CD4-positive, alpha-beta T cell treated with Interleukin-10 for 1 hour (primary cell): ENCODE measurements at regions not wholly inside any gene's neighbourhood (a gene's known extent, or its start where the extent isn't known, plus 50 kb on each side); places are given as distances from the start of the nearest gene placed in this dataset.
"Not testable (repeated sequence)": the region's sequence is repeated elsewhere in the genome, so short reads cannot be mapped to it uniquely, and the experiment has no call there.

Source experiments
- DNase-seq: peaks from one replicate; pipeline ENCODE4 v3.0.0-alpha.2; 2020

DNA sequence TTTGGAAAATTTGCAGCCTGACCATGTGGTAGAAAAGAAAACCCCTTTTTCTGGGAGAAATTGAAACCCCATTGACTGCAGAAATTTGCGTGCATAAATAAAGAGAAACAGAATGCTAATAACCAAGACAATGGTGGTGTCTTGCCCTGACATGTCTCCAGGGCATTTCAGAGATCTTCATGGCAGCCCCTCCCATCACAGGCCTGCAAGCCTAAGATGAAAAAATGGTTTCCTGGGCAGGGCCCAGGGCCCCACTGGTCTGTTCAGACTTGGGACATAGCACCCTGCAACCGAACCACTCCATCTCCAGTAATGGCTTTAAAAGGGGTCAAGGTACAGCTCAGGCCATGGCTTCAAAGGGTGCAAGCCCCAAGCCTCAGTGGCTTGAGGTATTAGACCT is 71.6 kb upstream of the SGIP1 start:
- no peak for DNase-seq

DNA sequence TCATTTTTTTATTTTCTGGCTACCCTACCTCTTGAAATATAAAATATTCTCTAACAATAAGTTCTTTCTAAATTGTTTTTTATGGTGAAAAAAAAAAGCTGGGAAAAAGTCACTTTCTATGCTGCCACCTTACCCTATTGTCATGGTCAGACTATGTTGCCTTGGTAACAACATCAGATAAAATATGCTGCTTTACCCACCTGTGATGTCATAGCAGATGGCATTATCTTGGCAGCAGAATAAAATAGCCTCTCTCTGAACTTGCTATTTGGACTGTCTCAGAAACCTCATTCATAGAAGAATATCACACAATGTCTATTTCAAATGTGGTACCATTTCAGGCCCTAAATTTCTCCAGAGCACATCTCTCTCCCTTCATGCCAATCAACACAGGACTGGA is 69.6 kb upstream of the SGIP1 start:
- no peak for DNase-seq

DNA sequence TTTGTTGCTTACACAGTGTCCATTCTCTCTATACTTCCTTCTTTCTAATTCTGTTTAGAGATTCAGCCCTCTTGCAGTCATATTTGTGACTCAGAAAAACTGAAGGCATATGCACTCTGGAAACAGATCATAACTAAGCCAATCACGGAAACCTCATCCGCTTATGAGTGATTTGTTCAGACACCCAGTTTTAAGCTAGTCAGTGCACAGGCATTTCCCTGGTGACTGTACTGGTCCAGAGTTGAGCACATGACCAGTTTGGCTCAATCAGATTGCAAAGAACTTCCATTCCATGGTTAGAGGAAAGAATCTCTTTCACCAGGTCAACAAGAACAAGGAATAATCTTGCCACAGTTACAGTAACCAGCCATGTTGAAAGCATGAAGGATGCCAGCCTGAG is 69.2 kb upstream of the SGIP1 start:
- no peak for DNase-seq

DNA sequence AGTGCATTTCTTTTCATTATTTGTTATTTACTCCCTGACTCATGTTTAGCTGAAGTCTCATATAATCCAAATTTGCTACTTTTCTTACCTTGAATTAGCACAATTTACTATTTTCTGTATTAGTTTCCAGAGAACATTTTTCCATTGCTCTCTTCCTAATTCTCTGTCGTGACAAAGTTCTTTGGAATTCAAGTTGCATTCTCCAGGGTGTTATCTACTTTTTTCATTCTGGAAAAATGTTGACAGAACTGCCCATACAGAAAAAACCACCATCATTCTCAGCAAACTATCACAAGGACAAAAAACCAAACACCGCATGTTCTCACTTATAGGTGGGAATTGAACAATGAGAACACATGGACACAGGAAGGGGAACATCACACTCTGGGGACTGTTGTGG is 67.3 kb upstream of the SGIP1 start:
- not testable (repeated sequence) for DNase-seq

DNA sequence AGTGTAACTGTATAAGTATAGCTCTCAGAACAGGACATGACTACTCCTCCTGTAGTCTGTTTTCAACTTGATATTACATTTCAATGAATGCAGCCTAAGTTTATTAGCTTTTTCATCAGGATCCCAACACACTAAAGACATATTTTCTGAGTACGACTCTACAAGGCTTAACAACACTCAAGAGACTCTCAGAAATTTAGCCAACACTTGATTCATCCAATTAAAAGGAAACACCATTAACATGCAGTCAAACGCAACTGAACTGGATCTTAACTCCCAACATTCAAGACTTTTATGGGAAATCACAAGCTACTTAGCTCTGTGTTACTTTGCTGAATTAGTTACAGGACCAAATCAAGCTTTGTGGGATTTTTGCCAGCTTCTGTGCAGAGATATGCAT is 65.2 kb upstream of the SGIP1 start:
- no peak for DNase-seq

DNA sequence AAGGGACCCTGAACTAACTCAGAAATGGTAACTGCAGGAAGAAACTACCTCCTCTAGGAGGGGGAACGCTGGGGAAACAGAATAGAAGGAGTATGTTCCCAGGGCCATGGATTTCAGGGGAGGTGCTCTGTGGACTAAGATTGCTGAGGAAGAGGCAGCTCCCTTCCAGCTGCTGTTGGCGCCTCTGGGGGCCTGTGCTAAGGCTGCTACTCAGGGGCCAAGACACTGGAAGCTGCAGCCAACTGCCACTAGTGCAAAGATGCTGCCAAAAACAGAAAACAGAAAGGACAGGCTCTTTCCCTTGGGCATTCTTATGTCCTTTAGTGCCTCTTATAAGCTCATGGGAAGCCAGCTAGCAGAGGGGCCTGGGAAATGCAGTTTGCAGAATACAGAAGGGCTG is 58.0 kb upstream of the SGIP1 start:
- no peak for DNase-seq

DNA sequence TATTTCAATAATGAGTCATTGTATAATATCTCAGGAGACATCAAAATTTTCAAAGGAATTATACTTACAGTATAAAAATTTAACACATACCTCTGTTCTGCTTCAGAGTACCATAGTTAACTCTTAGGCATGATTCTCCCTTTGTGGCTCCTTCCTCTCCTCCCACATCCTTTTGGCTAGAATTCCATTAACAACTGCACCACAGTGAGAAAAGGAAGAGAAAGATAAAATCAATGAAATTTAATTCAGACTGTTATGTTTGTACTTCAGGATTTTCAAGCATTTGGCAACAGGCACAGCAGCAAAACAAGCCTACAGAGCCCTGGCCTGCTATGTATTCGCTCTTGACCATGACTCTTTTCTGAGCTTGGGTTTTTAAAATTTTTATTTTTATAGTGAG is 57.2 kb upstream of the SGIP1 start:
- no peak for DNase-seq

DNA sequence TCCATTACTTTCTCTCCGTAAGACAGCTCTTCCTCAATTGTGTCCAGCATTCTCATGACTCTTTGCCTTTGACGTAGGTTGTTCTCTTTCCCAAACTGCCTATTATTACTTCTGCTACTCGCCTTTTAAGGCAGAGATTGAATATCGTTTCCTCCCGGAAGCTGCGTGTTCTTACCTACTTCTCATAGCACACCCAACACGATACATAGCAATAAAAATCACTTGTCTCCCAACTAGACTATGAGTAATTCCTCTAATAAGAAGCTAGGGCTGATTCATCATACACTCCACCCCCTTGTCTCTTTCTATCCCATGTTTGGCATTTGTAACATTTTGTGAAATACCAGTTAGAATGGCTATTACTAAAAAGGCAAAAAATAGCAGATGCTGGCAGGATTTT is 55.8 kb upstream of the SGIP1 start:
- no peak for DNase-seq

DNA sequence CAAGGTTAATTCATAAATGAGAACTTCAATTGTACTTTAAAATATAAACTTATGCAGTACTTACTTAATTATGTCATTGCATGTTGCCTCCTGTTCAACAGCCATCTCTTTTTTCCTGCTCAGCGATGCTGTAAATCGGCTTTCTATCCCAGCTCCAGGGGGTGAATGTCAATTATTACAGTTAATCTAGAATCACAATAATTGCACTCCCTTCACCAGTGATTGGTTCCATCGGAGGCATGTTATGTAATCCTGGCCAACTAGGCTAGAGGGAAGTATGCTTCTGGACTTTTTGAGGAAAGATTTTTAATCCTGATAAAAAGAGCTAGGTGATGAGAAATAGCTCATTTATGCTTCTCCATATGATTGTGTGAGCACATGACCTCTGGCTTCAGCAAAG is 53.8 kb upstream of the SGIP1 start:
- no peak for DNase-seq

DNA sequence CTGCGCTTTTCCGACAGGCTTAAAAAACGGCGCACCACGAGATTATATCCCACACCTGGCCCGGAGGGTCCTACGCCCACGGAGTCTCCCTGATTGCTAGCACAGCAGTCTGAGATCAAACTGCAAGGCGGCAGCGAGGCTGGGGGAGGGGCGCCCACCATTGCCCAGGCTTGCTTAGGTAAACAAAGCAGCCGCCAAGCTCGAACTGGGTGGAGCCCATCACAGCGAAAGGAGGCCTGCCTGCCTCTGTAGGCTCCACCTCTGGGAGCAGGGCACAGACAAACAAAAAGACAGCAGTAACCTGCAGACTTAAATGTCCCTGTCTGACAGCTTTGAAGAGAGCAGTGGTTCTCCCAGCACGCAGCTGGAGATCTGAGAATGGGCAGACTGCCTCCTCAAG is 52.7 kb upstream of the SGIP1 start:
- DNase-seq = not testable (repeated sequence)
